AG04450 (cell line): ENCODE measurements at regions not wholly inside any gene's neighbourhood (a gene's known extent, or its start where the extent isn't known, plus 50 kb on each side); places are given as distances from the start of the nearest gene placed in this dataset.

ENCODE experiments used
- CTCF ChIA-PET: fragments of 300-600, 350-600 bp; formaldehyde crosslinking; extraction: SDS; loops from one replicate; lab custom pipeline; 2022; ENCODE audit warnings: antibody characterized with exemption, inconsistent platforms; lab: Charles Lee
- POLR2A ChIA-PET: fragments of 350-600 bp; formaldehyde crosslinking; extraction: SDS; loops from one replicate; lab custom pipeline; 2021; ENCODE audit warnings: antibody characterized with exemption, inconsistent platforms; lab: Yijun Ruan, JAX
- DNase-seq: peaks from one replicate; pipeline ENCODE4 v3.0.0-alpha.2; 2011; ENCODE audit warnings: low read depth, low spot score
- H3K27ac ChIP-seq: one replicate; pipeline ENCODE4 v1.5.1; 2012; ENCODE audit warnings: low read depth, low read length, control low read depth
- H3K27me3 ChIP-seq: one replicate; pipeline ENCODE4 v1.6.0; 2012; ENCODE audit warnings: low read length; ENCODE audit not compliant: control insufficient read depth, insufficient read depth
- H3K4me3 ChIP-seq: 2 replicates; pipeline ENCODE4 v1.5.1; 2011; ENCODE audit warnings: mild to moderate bottlenecking, low read depth, low read length, control low read depth
- H3K9me3 ChIP-seq: 2 replicates; pipeline ENCODE4 v1.5.1; 2012; ENCODE audit warnings: low read length; ENCODE audit not compliant: control insufficient read depth, insufficient read depth
- TF ChIP-seq, protein P1 (sequence below): IDR thresholded peaks from 2 replicates; pipeline ENCODE4 v1.5.1; 2011; ENCODE audit warnings: low read depth, low read length, control low read depth, inconsistent platforms

DNA sequence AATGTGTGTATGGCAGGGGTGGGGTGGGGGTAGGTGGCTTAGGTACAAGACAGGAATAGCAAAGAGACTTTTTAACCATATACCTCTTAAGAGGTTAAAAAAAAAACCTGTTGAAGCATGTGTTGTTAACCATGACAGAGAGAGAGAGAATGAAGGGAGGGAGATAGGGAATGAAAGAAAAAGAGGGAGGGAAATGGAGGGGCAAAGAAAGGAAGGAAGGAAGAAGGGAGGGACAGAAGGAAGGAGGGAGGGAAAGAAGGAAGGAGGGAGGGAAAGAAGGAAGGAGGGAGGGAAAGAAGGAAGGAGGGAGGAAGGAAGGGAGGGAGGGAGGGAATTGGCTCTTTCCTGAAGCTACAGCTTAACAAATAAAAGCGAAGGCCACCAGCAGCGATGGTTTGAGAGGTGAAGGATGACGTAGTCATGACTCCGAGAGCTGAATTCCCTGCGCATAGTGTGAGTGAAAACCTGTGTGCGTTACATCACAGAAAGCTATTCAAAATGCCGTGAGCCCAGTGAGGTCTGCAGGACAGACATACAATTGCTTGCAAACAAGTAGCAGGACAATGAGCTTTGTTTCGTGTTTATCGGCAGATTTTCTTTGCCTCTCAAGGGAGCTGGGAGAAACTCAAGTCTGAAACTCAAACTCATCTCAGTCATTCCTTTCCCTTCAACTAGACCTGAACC is 88.6 kb upstream of the NEDD9 start:
- TF ChIP-seq, protein P1, sequence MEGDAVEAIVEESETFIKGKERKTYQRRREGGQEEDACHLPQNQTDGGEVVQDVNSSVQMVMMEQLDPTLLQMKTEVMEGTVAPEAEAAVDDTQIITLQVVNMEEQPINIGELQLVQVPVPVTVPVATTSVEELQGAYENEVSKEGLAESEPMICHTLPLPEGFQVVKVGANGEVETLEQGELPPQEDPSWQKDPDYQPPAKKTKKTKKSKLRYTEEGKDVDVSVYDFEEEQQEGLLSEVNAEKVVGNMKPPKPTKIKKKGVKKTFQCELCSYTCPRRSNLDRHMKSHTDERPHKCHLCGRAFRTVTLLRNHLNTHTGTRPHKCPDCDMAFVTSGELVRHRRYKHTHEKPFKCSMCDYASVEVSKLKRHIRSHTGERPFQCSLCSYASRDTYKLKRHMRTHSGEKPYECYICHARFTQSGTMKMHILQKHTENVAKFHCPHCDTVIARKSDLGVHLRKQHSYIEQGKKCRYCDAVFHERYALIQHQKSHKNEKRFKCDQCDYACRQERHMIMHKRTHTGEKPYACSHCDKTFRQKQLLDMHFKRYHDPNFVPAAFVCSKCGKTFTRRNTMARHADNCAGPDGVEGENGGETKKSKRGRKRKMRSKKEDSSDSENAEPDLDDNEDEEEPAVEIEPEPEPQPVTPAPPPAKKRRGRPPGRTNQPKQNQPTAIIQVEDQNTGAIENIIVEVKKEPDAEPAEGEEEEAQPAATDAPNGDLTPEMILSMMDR, result no peak
- CTCF ChIA-PET, result interaction anchor here (0.5 kb wide), 1 partner anchor 85 kb away, joined by 4 read pairs; no protein-coding TSS in a partner anchor

DNA sequence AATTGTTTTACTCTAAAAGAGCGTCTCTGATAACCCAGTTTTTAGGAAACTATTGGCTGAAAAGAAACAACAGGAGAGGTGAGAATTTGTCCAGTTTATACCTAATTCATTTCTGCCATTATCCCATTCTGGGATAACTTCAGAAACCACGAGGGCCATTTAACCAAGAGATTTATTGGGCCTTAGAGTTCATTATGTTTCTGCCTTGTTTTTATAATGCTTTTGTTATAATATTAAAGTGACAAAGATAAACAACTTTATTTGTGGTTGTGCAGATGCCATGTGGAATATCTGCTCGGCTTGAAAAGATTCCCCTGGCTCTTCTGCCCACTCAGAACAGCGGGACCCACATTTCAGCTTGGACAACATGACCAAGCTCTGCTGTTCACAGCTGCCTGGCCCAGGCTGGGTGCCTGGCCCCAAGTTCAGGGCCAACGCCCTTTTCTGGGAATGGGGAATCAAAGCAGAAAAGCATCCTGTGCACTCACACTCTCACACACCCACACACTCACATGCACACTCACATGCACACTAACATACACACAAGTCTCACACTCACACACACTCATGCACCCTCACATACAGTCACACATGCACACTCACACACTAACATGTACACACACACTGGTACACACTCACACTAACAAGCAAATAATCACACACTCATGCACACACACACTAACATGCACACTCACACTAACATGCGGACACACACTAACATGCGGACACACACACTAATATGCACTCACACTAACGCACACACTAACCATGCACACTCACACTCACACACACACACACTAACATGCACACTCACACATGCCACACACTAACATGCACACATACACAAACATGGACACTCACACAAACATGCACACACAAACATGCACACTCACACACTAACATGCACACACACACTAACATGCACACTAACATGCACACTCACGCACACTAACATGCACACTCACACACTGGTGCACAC is 86.7 kb upstream of the NEDD9 start:
- Histone ChIP-seq H3K27ac (no peak overlapping the region), H3K27me3 (no peaks in the 10 kb centered on the region), H3K9me3 (no peaks in the 10 kb centered on the region), H3K4me3 (no peak overlapping the region)
- DNase-seq, result no peak
- POLR2A ChIA-PET, result interaction anchor here (0.8 to 1.2 kb wide), 2 partner anchors 48 to 86 kb away, joined by 3 to 7 read pairs; partner anchors contain the start of gene NEDD9
- TF ChIP-seq, protein P1, result no peak
- CTCF ChIA-PET, result interaction anchor here (0.6 to 1.2 kb wide), 5 partner anchors 122 to 652 kb away, joined by 3 to 5 read pairs (median 3); no protein-coding TSS in a partner anchor

More for the DNA sequence above, 88.6 kb upstream of the NEDD9 start:
- Histone ChIP-seq H3K27me3 (no peaks in the 10 kb centered on the region), H3K27ac (no peak overlapping the region), H3K4me3 (no peak overlapping the region), H3K9me3 (no peaks in the 10 kb centered on the region)
- POLR2A ChIA-PET, result no interaction called here
- DNase-seq, result no peak

DNA sequence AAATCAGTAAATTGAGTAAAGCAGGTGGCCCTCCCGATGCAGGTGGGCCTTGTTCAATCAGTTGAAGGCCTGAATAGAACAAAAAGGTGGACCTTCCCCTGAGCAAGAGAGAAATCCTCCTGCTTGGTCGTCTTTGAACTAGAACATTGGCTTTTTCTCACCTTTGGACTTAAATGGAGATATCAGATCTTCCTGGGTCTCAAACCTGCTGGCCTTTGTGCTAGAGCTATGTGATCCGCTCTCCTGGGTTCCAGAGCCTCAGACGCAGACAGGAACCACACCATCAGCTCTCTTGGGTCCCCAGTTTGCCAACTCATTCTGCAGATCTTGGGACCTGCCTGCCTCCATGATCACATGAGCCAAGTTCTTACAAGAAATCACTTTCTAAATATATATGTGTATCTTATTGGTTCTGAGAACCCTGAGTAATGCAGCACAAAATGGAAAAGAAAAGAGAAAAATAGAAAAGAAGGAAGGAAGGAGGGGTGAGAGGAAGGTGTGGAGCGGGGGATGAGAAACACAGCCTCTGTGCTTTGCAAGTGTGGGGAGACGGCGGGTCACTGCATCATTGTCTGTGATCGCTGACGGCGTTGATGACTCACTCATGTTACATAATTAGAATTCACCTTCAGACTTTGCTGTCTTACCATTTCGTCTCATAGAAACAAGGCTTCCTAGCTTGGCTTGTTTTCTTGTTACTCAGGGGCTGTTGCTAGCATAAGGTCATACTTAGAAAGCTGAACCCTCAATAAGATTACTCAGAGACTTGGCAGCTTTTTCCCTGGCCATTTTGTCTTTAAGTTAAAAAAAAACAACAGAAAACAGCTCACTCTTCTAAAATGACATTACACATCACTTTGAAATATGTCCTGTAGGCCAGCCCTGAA is 85.7 kb upstream of the NEDD9 start:
- TF ChIP-seq, protein P1, result no peak
- Histone ChIP-seq H3K9me3 (no peaks in the 10 kb centered on the region), H3K27me3 (no peaks in the 10 kb centered on the region), H3K27ac (peak overlapping the region; percentile 79), H3K4me3 (no peak overlapping the region; the same call in 1 of the 2 replicates)
- DNase-seq, result peak; percentile 69
- CTCF ChIA-PET, result interaction anchor here (0.6 to 1.2 kb wide), 5 partner anchors 121 to 653 kb away, joined by 3 to 5 read pairs (median 3); no protein-coding TSS in a partner anchor
- POLR2A ChIA-PET, result interaction anchor here (0.6 to 1.2 kb wide), 3 partner anchors 47 to 471 kb away, joined by 3 to 7 read pairs (median 3); partner anchors contain the start of gene NEDD9

- ChIA-PET POLR2A (no interaction called here), CTCF (interaction anchor here (1.5 to 2.3 kb wide), 2 partner anchors 180 to 362 kb away, joined by 5 to 15 read pairs; no protein-coding TSS in a partner anchor)
- no peak overlapping the region for H3K4me3 ChIP-seq
Observed at GRCh38 chr6:11315743-11316437, 83.4 kb upstream of the NEDD9 start.

More at GRCh38 chr6:11315743-11316437, 83.4 kb upstream of the NEDD9 start:
- TF ChIP-seq, protein P1, result no peak
- Histone ChIP-seq H3K27ac (no peak overlapping the region), H3K27me3 (no peaks in the 10 kb centered on the region), H3K9me3 (no peaks in the 10 kb centered on the region)
- DNase-seq, result peak; percentile 62
